ENCODE measurements at regions not wholly inside any gene's neighbourhood (a gene's known extent, or its start where the extent isn't known, plus 50 kb on each side); places are given as distances from the start of the nearest gene placed in this dataset.

DNA sequence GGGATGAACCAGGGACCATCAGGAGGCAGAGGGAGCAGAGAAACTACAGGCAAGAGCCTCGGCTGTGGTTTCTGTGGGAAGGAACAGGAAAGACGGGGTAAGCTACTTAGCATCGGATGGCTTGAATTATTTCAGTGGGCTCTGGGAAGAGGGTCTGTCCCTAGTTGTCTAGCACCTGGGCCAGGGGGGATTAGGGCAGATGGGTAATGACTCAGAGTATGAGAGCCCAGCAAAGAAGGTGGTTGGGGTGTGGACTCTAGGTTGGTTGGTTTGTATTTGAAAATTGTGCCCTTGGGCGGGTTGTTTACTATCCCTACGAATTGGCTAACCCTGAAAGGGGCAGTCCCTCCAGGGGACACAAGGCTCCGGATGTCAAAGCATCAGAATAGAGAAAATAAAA lies 148.5 kb upstream of the TAB2 start:
- H3K79me2 ChIP-seq (ENCODE audit: insufficient read depth, low read length): no peaks in the 10 kb centered on the region
- H3K9me3 ChIP-seq (ENCODE audit: low read depth, low read length): no peaks in the 10 kb centered on the region
- H3K4me3 ChIP-seq (ENCODE audit: insufficient read depth, low read length): no peak overlapping the region
- TF ChIP-seq, protein P1, sequence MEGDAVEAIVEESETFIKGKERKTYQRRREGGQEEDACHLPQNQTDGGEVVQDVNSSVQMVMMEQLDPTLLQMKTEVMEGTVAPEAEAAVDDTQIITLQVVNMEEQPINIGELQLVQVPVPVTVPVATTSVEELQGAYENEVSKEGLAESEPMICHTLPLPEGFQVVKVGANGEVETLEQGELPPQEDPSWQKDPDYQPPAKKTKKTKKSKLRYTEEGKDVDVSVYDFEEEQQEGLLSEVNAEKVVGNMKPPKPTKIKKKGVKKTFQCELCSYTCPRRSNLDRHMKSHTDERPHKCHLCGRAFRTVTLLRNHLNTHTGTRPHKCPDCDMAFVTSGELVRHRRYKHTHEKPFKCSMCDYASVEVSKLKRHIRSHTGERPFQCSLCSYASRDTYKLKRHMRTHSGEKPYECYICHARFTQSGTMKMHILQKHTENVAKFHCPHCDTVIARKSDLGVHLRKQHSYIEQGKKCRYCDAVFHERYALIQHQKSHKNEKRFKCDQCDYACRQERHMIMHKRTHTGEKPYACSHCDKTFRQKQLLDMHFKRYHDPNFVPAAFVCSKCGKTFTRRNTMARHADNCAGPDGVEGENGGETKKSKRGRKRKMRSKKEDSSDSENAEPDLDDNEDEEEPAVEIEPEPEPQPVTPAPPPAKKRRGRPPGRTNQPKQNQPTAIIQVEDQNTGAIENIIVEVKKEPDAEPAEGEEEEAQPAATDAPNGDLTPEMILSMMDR (IDR thresholded peaks at IDR 0.05; ENCODE audit: extremely low read depth, low read depth, low read length): no peak
- H3K27me3 ChIP-seq (ENCODE audit: insufficient read depth, low read length): no peaks in the 10 kb centered on the region
- no peaks in the 10 kb centered on the region for H4K20me1 ChIP-seq (ENCODE audit: insufficient read depth, low read length)
- no peaks in the 10 kb centered on the region for H3K36me3 ChIP-seq (ENCODE audit: insufficient read depth, low read length)
- peaks cover 16% of the 10 kb centered on the region for H3K4me1 ChIP-seq (ENCODE audit: insufficient read depth, low read length)
- peak overlapping the region; percentile 41 for H3K4me2 ChIP-seq (ENCODE audit: insufficient read depth, low read length)
- H2AFZ ChIP-seq (ENCODE audit: low read length): peak overlapping the region; percentile 43
- no peak overlapping the region for H3K27ac ChIP-seq (ENCODE audit: low read depth, low read length)
- DNase-seq (ENCODE audit: insufficient read length, low spot score, missing footprints): no peak

DNA sequence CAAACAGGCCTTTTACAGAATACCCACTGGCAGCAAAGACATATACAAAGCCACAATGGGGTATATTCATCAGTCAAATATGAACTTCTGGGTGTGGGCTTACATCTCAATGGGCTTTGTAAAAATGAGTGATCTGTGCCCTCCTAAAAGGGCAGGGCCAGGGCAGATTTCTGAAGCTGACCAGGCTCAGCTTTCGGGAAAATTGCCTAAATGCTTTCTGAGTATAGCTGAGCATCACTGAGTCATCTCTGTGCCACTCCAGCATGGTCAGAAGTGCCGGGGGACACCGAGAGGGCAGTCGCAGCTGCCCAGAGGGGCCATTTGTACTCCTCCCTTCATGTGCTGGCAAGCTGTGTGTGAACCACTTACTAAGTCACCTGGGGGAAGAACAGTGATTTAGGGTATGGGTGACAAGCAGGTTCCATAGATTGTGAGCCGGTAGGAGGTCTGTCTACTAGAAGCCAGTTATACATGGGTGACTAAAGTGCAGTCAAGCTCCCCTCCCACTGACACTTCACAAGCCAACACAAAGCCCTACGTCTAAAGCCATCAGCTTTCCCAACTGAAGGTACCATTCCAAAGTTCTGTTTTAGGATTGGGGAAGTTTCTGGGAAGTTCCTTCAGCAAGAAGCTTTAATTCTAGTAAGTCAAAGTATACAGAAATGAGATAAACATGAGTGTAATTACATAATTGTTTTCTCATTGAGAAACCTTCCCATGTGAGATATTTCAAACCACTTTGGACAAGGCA lies 147.6 kb upstream of the TAB2 start:
- DNase-seq (ENCODE audit: insufficient read length, low spot score, missing footprints): peak; percentile 78
- Histone ChIP-seq H3K4me3 (ENCODE audit: insufficient read depth, low read length) (peak overlapping the region; percentile 12), H3K27me3 (ENCODE audit: insufficient read depth, low read length) (no peaks in the 10 kb centered on the region), H2AFZ (ENCODE audit: low read length) (peak overlapping the region; percentile 50), H3K4me2 (ENCODE audit: insufficient read depth, low read length) (peak overlapping the region; percentile 41), H3K9me3 (ENCODE audit: low read depth, low read length) (no peaks in the 10 kb centered on the region), H3K36me3 (ENCODE audit: insufficient read depth, low read length) (no peaks in the 10 kb centered on the region), H4K20me1 (ENCODE audit: insufficient read depth, low read length) (no peaks in the 10 kb centered on the region), H3K27ac (ENCODE audit: low read depth, low read length) (peak overlapping the region; percentile 18), H3K79me2 (ENCODE audit: insufficient read depth, low read length) (no peaks in the 10 kb centered on the region), H3K4me1 (ENCODE audit: insufficient read depth, low read length) (peaks cover 16% of the 10 kb centered on the region)
- TF ChIP-seq, protein P1 (IDR thresholded peaks at IDR 0.05; ENCODE audit: extremely low read depth, low read depth, low read length): no peak

DNA sequence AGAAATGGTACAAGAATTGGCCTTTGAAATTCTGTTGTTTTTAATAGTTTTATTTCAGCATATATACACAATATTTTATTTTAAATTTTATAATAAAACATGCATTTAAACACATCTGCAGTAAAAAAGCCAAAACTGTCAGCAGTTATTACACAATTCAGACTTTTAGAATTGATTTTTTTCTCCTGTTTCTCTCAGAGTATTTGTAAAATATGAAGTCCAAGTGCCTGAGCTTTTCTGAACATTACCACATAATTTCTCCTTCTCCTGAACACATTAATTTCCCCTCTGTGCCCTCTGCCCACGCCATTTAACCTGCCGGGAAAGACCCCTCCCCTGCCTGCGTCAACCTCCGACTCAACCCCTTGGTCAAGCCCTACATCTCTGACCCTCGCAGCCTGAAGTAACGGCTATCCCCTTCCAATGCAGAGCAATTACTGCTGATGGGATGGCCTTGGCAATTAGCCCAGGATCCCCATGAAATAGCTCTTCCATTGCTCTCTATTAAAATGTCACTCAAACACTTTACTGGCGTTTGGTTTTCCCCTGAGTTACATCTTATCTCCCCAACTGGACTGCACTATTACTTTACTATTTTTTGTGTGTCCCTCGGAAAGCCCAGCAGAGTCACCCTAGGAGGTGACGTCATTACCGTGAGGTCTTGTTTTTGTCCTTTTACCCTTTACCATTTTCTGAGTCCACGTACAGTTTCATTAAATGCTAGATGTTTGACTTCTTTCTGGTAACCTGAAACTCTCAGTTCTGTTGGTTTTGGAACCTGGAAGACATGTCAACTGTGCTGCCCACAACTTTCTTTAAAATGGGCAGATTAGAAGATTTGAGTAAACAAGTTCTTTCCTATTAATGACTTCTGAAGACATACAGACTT lies 146.7 kb upstream of the TAB2 start:
- no peaks in the 10 kb centered on the region for H3K9me3 ChIP-seq (ENCODE audit: low read depth, low read length)
- H3K27me3 ChIP-seq (ENCODE audit: insufficient read depth, low read length): no peaks in the 10 kb centered on the region
- TF ChIP-seq, protein P1 (IDR thresholded peaks at IDR 0.05; ENCODE audit: extremely low read depth, low read depth, low read length): no peak
- no peaks in the 10 kb centered on the region for H4K20me1 ChIP-seq (ENCODE audit: insufficient read depth, low read length)
- no peak overlapping the region for H3K27ac ChIP-seq (ENCODE audit: low read depth, low read length)
- no peak overlapping the region for H3K4me3 ChIP-seq (ENCODE audit: insufficient read depth, low read length)
- H3K79me2 ChIP-seq (ENCODE audit: insufficient read depth, low read length): no peaks in the 10 kb centered on the region
- H3K4me2 ChIP-seq (ENCODE audit: insufficient read depth, low read length): no peak overlapping the region
- DNase-seq (ENCODE audit: insufficient read length, low spot score, missing footprints): peak; percentile 79
- H3K4me1 ChIP-seq (ENCODE audit: insufficient read depth, low read length): peaks cover 16% of the 10 kb centered on the region
- no peaks in the 10 kb centered on the region for H3K36me3 ChIP-seq (ENCODE audit: insufficient read depth, low read length)
- no peak overlapping the region for H2AFZ ChIP-seq (ENCODE audit: low read length)

DNA sequence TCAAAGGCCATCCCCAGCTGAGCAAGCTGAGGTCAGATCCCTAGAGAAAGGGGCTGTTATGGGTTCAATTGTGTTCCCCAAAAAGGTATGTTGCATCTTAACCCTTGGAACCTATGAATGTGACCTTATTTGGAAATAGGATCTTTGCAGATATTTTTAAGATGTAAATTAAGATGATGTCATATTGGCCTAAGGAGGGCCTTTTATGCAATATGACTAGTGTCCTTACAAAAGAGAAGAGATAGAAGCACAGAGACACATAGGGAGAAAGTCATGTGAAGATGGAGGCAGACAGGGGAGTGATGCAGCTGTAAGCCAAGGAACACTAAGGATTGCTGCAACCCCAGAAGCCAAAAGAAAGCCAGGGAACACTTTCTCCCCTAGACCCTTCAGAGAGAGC lies 144.3 kb upstream of the TAB2 start:
- H2AFZ ChIP-seq (ENCODE audit: low read length): no peak overlapping the region
- H3K36me3 ChIP-seq (ENCODE audit: insufficient read depth, low read length): no peaks in the 10 kb centered on the region
- no peak overlapping the region for H3K4me2 ChIP-seq (ENCODE audit: insufficient read depth, low read length)
- H3K27me3 ChIP-seq (ENCODE audit: insufficient read depth, low read length): no peaks in the 10 kb centered on the region
- H3K79me2 ChIP-seq (ENCODE audit: insufficient read depth, low read length): no peaks in the 10 kb centered on the region
- TF ChIP-seq, protein P1 (IDR thresholded peaks at IDR 0.05; ENCODE audit: extremely low read depth, low read depth, low read length): no peak
- no peak overlapping the region for H3K27ac ChIP-seq (ENCODE audit: low read depth, low read length)
- DNase-seq (ENCODE audit: insufficient read length, low spot score, missing footprints): peak; percentile 51
- H4K20me1 ChIP-seq (ENCODE audit: insufficient read depth, low read length): no peaks in the 10 kb centered on the region
- H3K4me3 ChIP-seq (ENCODE audit: insufficient read depth, low read length): no peak overlapping the region
- peaks cover 16% of the 10 kb centered on the region for H3K4me1 ChIP-seq (ENCODE audit: insufficient read depth, low read length)
- H3K9me3 ChIP-seq (ENCODE audit: low read depth, low read length): no peaks in the 10 kb centered on the region

All from osteoblast (primary cell).